ENCODE measurements at regions not wholly inside any gene's neighbourhood (a gene's known extent, or its start where the extent isn't known, plus 50 kb on each side); places are given as distances from the start of the nearest gene placed in this dataset.
A peak's percentile ranks its signal among the peaks of the same experiment; 100 is the strongest.

DNA sequence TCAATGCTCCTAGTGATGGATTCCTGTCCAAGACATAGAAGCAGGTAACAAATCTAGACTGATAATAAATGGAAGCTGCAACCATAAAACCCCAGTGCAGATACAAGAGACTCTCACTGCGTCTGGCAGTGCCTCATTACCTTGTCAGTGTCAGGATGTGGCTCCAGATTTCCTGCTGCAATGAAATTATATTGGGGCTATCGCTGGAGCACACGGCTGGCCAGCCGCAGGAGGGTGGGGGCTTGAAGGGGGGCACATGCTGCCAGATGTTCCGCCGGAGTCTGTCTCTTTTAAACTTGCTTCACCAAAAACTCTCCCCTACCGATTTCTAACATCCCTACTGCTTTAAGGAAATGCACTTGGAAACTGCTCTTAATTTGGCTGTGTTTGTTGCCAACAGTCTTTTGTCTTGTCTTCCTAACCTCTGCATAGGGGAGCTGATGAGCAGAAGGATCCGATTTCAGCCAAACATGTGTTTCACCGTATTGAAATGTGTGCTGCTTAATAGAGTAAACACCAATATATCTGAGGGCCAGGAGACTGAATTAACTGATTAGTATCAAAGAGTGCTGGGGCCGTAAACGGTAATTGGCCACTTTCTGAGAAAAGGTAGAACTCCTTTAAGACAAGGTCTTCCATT is 102.2 kb upstream of the EXOC2 start:
- no peak for DNase-seq (ENCODE audit: low spot score)
- H3K27ac ChIP-seq: no peak overlapping the region
- TF ChIP-seq CTCF (conservative IDR thresholded peaks at IDR 0.05; ENCODE audit: low read depth): no peak
- ChIA-PET POLR2A (ENCODE audit: low non-redundant PET) (no interaction called here), CTCF (no interaction called here)

DNA sequence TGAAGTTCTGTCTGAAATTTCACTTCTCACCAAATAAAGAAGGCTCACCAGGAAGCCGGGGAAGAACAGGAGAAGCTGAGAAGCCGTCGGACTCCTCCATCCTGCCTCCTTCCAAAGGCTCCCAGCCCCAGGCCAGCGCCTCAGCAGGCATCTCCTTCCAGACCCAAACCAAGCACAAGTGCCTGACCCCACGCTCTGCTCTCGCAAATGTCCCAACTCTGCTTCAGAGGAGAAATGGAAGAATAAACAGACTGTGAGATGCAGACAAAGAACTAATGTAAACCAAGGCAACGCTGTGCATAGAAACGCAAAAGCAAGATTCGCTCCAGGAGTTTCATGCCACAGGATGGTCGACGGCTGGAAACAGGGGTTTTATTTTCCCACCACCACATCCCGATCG is 100.3 kb upstream of the EXOC2 start:
- H3K27ac ChIP-seq: no peak overlapping the region
- no peak for DNase-seq (ENCODE audit: low spot score)
- ChIA-PET CTCF (no interaction called here), POLR2A (ENCODE audit: low non-redundant PET) (no interaction called here)
- no peak for TF ChIP-seq CTCF (conservative IDR thresholded peaks at IDR 0.05; ENCODE audit: low read depth)

GRCh38 chr6:792662-793061 is 99.7 kb upstream of the EXOC2 start:
- H3K27ac ChIP-seq: no peak overlapping the region
- CTCF ChIA-PET: no interaction called here
- no peak for TF ChIP-seq CTCF (conservative IDR thresholded peaks at IDR 0.05; ENCODE audit: low read depth)
- no peak for DNase-seq (ENCODE audit: low spot score)
- POLR2A ChIA-PET (ENCODE audit: low non-redundant PET): no interaction called here

DNA sequence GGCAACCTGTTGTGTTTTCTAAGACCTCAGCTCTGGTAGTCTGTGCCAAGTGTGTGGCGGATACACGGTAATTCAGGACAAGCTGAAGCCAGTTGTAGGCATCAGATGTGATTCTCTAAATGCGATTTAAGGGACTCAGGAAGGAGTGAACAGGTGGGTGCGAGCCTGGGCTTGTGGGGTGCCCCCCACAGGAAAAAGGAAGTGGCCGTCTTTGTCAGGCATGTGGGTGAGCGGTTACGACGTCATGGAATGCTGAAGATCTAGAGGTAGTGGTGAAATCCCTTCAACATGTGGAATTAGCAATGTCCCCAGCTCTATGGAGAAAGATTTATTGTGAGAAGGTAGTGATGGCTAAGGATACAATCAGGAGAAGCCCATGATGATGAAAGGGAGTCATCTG is 95.1 kb upstream of the EXOC2 start:
- ChIA-PET POLR2A (ENCODE audit: low non-redundant PET) (no interaction called here), CTCF (no interaction called here)
- no peak overlapping the region for H3K27ac ChIP-seq
- no peak for DNase-seq (ENCODE audit: low spot score)
- TF ChIP-seq CTCF (conservative IDR thresholded peaks at IDR 0.05; ENCODE audit: low read depth): no peak

DNA sequence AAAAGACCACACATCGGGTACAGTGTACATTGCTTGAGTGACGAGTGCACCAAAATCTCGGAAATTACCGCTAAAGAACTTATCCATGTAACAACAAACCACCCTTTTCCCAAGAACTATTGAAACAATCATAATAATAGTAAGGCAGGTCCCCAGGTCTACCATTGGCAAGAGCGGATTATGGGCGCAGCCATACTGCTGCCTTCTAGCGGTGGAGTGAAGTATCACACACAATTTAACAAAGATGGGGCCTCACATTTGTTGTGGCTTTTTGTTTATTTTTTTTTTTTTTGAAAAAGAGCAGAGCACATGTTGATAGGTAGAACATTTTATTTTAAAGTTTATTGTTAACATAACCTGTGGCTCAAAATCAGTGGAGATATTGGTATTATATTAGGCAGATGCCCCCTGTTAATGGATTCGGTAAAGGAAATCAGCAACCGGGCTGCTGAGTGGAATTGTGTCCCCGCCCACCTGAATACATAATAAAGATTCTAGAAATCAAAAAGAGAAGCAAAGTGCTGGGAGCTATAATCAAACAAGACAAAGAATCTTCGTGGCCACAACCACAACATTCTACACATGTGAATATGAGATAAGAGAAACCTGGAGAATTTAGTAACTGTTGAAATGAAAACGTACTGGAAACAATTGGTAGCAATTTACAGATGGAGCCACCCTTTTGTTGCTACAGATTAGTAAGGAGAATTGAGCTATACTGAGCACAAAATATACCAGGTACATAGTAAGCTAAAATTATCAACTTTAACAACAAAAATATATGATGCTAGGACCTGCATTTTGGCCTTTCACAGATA is 94.2 kb upstream of the EXOC2 start:
- peak; percentile 26; the same call in 1 of the 2 replicates for TF ChIP-seq CTCF (conservative IDR thresholded peaks at IDR 0.05; ENCODE audit: low read depth)
- CTCF ChIA-PET: no interaction called here
- DNase-seq (ENCODE audit: low spot score): no peak
- POLR2A ChIA-PET (ENCODE audit: low non-redundant PET): no interaction called here
- no peak overlapping the region for H3K27ac ChIP-seq

DNA sequence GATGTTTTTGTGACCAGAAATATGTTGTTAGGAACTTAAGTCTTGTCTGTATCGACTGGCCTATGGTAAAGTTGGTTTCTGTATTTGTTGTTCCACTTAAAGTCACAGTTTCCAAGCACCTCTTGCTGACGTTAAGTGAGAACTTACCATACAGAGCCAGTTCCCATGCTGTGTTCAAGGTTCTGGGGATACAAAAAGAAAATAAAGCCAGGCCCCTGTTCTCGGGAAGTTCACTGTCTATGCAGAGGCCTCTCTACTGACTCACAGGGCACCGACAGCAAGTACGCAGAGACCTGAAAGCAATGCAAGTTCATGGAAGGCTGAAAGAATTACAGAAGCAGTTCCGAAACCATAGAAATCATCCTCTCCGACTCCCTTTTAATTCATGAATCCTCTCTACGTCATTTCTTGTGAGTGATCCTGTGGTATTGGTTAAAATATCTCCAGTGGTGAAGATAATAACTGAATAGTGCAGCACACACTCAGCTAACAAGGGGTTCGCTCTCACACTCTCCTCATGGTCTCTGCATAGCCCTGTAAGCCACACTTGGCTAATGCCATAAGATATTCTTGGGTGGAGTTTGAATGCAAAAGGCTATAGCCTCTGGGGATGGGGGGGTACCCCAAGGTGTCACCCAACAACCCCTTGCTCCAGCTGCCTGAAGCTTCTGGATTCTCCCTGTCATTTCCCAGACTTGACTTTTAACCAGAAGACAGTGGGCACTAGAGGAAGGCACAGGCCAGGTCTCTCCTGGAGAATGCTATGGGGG is 91.2 kb upstream of the EXOC2 start:
- no peak for TF ChIP-seq CTCF (conservative IDR thresholded peaks at IDR 0.05; ENCODE audit: low read depth)
- ChIA-PET POLR2A (ENCODE audit: low non-redundant PET) (no interaction called here), CTCF (no interaction called here)
- H3K27ac ChIP-seq: no peak overlapping the region
- no peak for DNase-seq (ENCODE audit: low spot score)

Data from RWPE1 (cell line).